ENCODE measurements at regions not wholly inside any gene's neighbourhood (a gene's known extent, or its start where the extent isn't known, plus 50 kb on each side); places are given as distances from the start of the nearest gene placed in this dataset.
A peak's percentile ranks its signal among the peaks of the same experiment; 100 is the strongest.
"Not testable (repeated sequence)": the region's sequence is repeated elsewhere in the genome, so short reads cannot be mapped to it uniquely, and the experiment has no call there.

- no peak for DNase-seq (ENCODE audit: low spot score)
Measured at GRCh38 chr22:22697377-22698117, 53.1 kb downstream of the GGTLC2 start.

DNA sequence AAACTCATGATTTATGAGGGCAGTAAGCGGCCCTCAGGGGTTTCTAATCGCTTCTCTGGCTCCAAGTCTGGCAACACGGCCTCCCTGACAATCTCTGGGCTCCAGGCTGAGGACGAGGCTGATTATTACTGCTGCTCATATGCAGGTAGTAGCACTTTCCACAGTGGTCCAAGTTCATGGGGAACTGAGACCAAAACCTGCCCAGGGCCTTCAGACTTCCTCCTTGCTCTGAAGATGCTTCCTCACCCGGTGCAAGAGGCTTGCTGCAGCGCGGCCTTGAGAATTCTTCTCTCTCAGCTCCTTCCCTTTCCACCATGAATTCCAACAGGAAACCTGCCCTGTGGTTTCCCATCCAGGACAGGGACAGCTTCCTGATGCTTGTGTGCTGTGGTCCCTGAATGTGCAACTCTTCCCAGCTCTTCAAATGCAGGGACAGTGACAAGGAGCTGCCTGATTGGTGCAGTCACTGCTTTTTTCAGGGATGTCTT, 53.9 kb downstream of the GGTLC2 start:
- no peak for DNase-seq (ENCODE audit: low spot score)

DNA sequence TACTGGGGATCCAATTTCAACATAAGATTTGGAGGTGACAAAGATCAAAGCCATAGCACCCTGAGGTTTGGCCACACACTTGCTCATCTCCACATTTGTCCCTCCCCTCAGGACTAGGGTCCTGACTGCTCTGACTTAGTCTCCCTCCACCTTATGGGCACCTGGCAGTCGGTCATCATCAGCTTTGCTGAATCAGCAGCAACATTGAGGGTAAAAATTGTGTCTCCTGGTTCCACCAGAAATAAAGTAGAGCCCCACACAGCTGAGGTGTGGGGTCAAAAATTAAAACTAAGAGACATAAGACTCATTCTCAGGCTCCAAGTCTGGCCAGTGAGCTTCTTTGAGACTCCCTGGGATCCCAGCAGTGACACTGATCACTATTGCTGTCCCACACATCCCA, 56.2 kb downstream of the GGTLC2 start:
- DNase-seq (ENCODE audit: low spot score), result no peak

DNA sequence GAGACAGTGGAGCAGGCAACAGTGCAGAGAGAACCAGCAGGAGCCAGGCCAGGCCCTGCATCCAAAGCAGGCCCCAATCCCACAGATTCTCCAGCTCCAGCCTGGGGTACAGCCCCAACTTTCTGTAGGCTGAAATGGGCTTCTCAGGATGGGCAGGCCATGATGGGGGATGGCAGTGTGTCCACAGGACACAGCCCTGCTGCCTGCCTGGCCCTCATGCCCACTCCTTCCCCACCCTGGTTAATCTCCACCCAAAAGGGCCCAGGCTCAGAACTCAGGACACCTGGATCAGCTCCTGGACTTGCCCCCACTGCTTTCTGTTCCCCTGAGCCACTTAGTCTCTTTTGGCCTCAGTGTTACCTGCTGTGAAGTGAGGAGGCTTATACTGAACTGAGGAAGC, 57.1 kb downstream of the GGTLC2 start:
- DNase-seq (ENCODE audit: low spot score), result not testable (repeated sequence)

DNA sequence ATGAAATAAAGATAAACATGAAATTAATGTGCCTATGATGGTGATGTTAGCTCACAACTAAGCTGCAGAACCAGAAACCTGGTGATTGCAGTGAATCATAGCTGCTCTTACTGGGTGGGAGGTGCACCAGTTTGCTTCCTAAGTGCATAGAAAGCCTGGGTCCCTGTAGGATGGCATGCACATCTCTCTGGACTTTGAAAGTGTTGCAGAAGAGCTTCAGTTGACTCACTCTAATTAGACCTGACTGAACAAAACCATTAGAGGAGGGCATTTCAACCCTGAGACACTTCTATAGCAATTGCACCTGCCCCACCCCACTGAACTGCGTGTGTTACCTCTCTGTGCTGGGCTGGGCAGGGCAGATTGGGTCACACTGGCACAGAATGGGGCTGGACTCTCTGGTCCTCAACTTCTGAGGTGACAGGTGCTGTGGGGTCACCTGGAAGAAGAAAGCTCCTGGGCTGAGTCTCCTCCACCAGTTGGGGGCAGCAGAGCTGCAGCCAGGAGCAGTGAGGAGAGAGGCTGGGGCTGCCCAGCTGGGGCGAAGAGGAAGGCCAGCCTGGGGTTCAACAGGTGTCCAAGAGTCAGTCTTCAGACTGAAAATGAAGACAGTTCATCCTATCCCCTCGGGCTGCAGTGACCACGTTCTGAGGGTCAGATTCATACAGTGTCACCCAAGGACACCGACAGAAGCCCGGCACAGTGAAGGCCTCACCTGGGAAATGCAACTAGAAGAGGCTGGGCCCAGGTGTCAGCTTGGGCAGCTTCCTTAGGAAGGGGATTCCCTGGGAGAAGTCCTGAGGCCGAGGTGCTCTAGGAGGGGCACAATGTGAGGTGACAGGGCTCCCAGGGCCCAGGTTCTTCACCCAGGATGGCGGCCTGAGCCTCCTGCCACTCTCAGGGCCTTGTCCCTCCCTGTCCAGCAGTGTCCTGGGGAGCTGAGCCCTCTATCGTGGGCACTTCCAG, 58.1 kb downstream of the GGTLC2 start:
- DNase-seq (ENCODE audit: low spot score), result no peak

- no peak for DNase-seq (ENCODE audit: low spot score)
Measured at GRCh38 chr22:22703203-22703570, 58.8 kb downstream of the GGTLC2 start.

GRCh38 chr22:22703715-22704114, 59.3 kb downstream of the GGTLC2 start:
- DNase-seq (ENCODE audit: low spot score), result no peak

GRCh38 chr22:22704156-22704946, 59.9 kb downstream of the GGTLC2 start:
- no peak for DNase-seq (ENCODE audit: low spot score)

GRCh38 chr22:22705328-22706100, 61.1 kb downstream of the GGTLC2 start:
- DNase-seq (ENCODE audit: low spot score), result no peak

- no peak for DNase-seq (ENCODE audit: low spot score)
Measured at GRCh38 chr22:22706253-22706915, 62.0 kb downstream of the GGTLC2 start.

DNA sequence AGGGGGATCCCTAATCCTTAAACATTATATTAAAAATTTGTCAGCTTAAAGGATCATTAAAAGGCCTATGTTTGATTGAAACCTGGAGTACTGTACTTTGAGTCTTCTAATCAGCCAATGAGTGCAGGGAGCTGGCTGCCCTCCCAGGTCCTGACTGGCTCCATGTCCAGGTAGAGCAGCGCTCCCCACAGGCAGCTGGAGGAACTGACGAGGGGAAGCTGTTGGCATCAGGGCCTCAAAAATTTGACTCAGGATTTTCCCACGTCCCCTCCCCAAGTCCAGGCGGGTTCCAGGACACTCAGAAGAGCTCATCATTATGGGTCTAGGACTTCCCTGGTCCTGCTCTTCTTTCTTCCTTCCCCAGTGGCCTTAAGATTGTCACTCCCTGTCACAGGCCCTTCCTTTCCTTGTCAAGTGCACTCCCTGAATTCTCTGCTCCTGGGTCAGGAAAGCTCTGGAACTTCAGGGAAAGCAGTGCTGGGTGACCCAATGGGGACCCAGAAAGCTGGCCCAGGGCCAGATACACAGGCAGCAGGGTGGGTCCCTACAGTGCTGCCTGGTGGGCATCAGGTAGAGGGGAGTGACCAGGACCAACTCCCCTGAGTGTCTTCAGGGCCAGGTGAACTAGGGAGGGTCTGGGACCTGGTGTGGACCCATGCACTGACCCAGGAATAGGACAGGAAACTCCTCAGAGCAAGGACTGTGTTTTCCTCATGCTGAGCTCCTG, 65.5 kb downstream of the GGTLC2 start:
- DNase-seq (ENCODE audit: low spot score), result no peak

DNA sequence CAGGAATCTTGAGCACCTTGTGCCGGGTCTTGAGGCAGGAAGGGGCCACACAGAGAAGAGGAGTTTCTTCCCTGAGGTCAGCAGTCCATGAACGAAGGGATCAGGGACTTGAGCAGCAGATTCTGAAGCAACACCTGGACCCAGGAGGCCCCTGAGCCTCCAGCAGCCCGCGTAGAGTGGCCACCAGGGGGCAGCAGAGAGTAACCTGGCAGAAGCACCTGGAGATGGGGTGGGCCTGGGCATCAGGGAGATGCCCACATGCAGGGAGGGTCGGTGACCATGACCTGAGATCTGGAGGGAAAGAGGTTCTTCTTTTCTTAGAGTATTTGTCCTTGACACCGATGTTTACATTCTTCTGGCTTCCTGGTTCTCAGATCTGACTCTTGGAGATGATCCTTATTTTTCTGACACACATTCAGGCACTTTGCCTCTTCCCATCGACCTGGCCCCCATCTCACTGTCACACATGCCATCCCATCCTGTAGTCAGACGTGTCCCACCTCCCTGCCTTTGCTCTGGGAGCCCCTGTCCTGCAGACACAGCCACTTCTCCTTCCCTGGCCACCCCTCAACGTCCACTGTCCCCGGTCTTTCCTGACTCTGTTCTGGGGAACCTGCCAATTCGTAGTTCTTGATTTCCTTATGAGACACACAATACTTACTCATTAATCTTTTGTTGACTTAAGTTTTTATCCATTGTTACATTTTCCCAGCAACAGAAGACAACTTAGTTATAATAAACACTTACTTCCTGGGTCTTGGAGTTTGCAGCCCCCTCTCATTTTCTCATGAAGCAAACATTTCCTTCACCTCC, 66.5 kb downstream of the GGTLC2 start:
- DNase-seq (ENCODE audit: low spot score), result peak; percentile 68

GRCh38 chr22:22711532-22711913, 67.1 kb downstream of the GGTLC2 start:
- no peak for DNase-seq (ENCODE audit: low spot score)

DNA sequence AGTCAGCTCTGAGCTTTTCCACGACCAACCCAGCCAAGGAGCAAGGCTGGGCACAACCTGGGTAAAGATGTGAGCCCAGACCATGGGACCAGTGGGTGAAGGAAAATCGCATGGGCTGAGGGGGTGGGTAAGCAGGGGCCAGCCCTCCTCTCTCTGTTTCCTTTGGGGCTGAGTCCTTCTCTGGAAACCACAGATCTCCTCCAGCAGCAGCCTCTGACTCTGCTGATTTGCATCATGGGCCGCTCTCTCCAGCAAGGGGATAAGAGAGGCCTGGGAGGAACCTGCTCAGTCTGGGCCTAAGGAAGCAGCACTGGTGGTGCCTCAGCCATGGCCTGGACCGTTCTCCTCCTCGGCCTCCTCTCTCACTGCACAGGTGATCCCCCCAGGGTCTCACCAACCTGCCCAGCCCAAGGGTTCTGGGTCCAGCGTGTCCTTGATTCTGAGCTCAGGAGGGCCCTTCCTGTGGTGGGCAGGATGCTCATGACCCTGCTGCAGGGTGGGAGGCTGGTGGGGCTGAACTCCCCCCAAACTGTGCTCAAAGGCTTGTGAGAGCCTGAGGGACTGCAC, 67.8 kb downstream of the GGTLC2 start:
- no peak for DNase-seq (ENCODE audit: low spot score)

GRCh38 chr22:22712666-22713365, 68.4 kb downstream of the GGTLC2 start:
- no peak for DNase-seq (ENCODE audit: low spot score)

DNA sequence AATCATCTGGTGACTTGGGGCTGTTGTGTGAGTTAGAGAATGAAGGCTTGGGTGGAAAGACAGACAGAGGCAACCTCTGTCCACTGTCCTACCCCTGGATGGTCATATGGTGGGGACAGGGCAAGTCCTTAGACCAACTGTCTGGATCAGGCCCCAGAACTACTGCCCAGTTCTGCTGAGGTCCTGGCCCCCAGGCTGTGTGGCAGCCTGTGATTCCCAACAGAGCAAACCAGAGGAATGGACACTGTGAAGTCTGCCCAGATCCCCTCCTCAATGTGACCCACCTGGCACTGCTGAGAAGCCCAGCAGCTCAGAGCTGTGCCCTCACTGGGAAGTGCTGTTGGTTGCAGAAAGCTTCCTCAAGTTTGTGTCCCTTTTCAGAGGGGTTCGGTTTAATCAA, 69.0 kb downstream of the GGTLC2 start:
- no peak for DNase-seq (ENCODE audit: low spot score)

DNA sequence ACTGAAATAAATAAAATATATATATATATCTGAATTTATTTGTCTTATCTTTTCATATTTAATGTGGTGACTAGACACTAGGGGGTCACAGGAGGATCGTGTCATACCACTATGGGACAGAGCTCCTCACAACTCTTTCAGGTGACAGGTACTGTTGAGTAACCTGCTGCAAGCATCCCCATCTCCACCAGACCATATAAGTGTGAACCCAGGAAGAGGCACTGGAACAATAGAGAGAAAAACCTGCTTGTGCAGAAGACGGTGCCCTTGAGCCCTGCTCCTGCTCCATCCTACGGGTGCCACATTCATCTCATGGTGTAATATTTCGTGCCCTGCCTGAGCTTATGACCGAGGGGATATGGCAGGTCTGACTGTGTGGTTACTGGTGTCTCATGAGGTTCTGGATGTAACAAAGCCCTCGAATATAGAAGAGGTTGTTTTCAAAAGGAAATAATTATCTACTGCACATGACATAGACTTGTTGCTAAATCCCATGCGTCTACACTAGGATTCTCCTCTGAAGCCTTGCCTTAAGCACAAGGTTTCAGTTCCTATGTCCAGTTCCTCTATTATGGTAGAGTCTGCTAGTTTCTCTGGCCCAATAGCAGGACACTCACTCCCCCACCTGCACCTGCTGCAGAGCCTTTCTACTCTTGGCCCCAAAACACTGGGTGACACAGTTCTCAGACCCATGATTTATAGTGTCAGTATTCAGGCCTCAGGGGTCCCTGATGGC, 70.4 kb downstream of the GGTLC2 start:
- no peak for DNase-seq (ENCODE audit: low spot score)
